ENCODE measurements at regions not wholly inside any gene's neighbourhood (a gene's known extent, or its start where the extent isn't known, plus 50 kb on each side); places are given as distances from the start of the nearest gene placed in this dataset.
A peak's percentile ranks its signal among the peaks of the same experiment; 100 is the strongest.
"Not testable (repeated sequence)": the region's sequence is repeated elsewhere in the genome, so short reads cannot be mapped to it uniquely, and the experiment has no call there.

DNA sequence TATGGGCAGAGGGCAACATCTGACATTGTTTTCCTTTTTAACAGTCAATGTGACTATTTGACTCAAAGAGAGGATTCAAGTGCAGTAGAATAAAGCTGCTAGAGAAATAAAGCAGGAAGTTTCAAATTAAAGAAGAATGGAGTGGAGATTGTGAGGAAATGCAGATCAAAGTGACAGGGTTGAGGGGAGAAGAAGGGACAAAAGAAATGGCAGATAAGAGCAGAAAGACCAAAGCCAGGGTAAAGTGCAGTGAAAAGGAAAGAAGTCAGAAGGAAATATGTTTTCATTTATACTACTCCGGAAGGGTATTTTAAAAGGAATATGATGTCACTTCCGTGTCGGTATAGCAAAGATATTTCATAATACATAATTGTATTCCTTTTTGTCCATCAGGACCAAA, 297.5 kb upstream of the CRIM1 start:
- no peak for DNase-seq (ENCODE audit: low spot score)

DNA sequence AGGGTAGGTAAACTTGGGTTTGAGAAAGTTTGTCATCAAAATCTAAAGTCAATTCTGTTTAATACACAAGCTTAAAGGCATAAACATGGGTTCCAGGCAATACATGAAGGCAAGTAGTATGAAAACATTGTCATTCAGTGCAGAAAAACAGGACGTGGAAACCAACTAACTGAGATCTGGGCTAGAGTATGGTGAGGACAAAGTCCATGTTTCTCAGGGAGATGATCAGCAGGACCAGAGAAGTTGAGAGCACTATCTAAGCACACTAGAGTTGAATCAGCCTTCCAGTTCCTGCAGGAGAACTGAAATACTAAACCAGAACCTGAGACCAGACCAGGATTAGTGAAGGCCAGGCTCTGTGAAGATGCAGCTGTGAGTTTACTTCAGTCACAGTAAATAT, 302.8 kb upstream of the CRIM1 start:
- DNase-seq (ENCODE audit: low spot score), result no peak

DNA sequence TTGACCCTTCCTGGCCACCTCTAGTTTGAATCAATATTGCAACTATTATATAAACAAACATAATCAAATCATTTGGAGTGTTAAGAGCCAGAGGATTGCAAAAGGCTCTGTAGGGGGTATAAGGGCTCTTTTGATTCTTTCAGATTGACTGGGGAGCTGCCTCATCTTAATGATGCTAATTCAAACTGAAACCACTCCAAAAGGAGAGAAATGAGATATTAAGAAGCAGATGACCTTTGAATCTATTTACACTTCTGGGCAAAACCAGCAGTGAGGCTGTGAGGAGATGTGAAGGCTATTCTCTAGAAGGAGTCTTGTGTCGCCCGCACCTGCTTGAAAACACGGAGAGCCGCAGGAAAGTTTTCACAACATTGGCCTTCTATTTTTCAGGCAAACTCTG, 311.2 kb upstream of the CRIM1 start:
- DNase-seq (ENCODE audit: low spot score), result no peak

DNA sequence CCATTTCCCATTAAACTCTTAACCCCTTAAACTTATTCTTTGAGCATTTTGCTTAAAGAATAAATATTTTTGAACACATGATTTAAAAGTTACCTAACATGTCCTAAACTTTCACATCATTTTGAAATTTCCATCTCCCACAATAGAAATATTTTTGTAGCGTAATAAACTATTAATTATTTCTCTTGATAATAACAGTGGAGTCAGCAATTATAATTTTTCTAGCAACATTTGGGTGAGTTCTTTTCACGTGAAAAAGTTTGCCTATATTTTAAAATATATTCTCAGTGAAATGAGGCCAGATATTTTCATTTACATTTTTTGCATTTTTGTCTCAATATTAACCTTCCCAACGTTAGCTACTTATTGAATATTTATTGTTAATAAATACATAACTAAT, 320.4 kb upstream of the CRIM1 start:
- no peak for DNase-seq (ENCODE audit: low spot score)

DNA sequence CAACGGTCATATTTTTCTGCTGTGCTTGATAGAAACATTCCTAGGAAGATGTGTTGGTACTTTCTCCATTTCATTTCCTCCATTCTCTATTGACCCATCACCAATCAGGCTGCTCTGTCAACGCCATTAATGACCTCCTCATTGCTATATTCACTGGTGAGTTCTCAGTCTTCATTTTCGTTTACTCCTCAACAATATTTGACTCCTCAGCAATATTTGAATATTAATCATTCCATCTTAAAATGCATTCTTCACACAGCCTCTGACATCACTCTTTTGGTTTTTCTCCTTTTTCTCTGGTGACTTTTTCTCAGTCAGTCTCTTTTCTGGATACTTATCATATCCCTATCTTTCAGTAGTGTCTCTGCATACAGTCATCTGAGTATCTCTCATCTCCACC, 323.5 kb upstream of the CRIM1 start:
- no peak for DNase-seq (ENCODE audit: low spot score)

DNA sequence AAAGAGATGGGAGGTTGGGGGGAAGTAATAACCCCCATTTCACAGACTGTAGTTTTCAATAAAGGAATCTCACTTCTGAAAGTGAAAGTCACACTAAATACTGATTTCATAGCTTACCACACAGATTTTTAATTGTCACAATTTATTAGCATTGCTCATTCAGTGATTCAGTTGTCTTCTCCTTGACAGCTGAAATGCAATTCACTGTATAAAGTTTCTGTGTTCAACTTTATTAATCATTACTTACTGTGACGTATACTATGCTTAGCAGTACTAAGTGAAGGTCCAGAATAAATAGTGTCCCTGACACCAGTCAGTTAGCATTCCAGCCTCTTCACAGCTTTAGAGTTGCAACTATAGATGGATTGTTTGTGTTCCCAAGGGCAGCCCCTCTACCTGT, 324.1 kb upstream of the CRIM1 start:
- no peak for DNase-seq (ENCODE audit: low spot score)

DNA sequence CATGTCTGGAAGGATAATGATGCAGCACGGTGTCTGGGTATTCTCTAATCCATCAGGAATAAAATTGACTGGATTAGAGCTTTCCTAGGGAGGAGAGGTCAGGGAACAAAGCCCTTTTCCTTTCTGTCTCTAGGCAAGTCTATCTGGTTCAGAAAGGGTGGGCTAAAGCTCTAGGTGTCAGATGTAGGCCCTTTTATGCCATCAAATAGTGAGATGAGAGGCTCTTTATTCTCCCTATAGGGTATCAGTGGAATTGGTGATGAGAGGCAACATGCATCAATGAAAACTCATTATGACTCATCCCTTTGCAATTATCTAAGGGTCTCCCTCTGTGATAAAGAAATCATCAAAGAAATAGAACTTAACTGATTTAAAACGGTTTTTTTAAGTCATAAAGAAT, 328.0 kb upstream of the CRIM1 start:
- DNase-seq (ENCODE audit: low spot score), result no peak

DNA sequence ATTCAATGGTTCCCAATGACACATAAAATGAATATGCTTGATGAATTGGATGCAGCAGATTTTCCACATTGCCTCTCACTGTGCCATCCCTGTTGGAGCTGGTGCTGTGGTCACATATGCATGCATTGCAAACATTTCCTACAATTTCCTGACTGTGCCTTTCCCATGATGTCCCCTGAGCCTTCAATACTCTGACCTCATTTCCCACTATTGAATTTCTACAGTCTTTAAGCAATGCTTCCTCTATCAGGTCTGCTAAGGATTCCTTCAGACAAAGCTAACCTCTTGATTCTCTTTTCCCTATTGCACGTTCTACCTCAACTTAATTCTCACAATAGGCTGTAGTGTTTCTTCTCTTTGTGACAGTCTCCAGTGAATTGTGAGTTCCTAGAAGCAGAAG, 342.5 kb upstream of the CRIM1 start:
- no peak for DNase-seq (ENCODE audit: low spot score)

DNA sequence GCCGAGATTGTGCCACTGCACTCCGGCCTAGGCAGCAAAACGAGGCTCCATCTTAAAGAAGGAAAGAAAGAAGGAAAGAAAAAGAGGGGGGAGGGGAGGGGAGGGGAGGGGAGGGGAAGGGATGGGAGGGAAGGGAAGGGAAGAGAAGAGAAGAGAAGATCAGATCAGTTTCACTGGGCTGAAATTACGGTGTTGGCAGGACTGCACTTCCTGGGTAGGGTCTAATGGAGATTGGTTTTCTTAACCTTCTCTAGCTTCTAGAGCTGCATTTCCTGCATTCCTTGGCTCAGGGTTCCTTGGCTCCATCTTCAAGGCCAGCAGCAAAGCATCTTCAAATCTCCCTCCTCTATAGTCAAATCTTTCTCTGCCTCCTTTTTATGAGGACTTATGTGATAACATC, 349.1 kb upstream of the CRIM1 start:
- no peak for DNase-seq (ENCODE audit: low spot score)

DNA sequence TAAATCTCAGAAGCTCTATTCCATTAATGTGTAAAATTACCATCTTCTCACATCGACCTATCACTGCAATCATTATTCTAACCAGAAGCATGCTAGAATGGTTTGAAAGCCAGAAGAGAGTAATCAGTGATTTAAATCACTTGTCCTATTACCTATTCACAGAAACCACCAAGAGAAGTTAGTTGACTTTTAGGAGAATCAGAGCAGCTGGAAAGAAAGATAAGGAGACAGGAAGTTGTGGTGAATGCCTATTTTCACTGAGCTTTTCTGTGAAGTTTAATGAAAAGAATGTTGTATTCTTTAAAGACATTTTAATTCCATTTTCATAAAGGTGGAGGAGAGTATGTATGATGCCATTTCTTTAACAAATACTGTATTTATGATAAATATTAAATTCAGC, 352.6 kb upstream of the CRIM1 start:
- DNase-seq (ENCODE audit: low spot score), result no peak

DNA sequence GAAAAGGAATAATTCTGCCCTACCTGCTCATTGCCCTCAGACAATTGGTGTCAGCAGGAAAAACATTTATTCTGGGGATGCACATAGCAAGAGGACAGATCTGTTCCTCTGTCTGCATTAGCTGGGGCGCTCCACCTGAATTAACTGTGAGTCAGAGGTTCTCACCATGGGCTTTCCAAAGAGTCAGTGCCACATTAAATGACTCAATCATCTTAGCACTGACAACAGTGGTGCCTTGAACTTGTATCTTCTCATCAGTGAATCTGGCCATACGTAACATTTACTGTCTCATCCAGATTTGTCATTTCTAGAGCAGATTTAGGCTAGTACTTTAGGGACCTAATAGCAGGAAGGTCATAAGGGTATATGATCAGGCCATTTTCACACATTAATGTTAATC, 358.1 kb upstream of the CRIM1 start:
- no peak for DNase-seq (ENCODE audit: low spot score)

DNA sequence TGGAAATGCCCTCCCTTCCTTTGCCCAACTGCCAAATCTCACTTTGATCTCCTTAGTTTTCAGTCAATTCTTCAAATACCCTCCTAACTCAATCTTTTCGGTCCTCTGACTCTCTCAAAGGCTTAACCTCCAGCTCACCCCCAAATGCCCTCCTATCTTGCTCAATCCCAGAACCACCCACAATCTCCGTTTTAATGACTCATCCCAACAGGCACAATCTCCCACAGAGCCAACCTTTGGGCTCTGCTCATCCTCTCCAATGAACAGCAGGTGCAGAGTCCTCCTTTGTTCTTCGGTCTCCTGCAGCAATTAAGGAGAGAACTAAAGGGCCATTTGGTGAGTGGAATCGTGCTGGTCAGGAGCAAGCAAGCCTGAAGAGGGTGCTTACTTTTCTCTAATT, 366.1 kb upstream of the CRIM1 start:
- no peak for DNase-seq (ENCODE audit: low spot score)

DNA sequence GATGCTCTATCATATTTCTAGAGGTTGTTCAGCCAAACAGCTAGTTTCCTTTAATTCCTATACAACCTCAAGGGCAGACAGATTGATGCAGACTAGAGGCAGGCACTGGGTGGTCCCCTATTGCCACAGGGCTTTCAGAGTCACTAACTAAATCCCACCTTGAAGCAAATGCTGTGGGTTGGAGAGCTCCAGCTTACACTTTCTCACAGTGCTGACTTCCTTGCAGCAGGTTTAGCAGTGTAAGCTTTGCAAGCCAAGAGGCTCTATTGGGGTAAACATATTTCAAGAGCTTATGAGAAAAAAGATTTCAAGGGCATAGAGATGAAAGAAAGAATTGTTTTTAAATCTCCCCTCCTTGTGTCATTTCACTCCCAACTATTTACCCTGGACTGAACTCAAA, 366.5 kb upstream of the CRIM1 start:
- DNase-seq (ENCODE audit: low spot score), result no peak

DNA sequence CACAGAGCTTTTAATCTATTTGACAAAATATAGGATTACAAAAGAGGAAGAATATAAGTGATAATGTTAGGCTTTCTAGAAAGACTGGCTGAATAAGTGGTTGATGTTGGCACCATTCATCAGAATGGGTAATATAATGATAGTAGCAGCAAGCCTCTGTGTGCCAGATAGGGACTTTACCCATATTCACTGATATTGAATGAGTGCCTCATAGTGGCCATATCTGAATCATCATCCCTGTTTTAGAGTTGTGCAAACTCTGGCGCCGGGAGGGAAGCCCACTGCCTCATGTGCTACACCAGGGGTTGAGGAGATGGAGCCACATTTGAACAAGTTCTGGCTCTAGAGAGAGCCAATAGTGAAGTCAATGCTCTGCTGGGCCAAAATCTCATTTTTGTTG, 368.7 kb upstream of the CRIM1 start:
- DNase-seq (ENCODE audit: low spot score), result no peak

DNA sequence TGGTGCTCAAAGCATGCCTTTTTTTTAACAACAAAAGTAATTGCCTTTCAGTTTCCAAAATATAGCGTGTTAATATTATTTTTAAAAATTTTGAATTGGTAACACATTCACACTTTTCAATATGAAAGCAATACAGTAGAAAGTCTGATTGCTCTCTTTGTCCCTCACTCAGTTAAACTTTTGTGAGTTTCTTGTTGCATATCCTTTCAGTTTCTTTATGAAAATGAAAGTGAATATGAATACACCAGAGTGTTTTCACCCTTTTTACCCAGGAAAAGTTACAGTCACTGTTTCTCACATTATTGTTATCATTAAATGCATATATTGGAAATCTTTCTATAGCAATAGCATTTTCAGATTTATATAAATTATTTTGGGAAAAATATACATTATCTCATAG, 377.4 kb upstream of the CRIM1 start:
- DNase-seq (ENCODE audit: low spot score), result no peak

DNA sequence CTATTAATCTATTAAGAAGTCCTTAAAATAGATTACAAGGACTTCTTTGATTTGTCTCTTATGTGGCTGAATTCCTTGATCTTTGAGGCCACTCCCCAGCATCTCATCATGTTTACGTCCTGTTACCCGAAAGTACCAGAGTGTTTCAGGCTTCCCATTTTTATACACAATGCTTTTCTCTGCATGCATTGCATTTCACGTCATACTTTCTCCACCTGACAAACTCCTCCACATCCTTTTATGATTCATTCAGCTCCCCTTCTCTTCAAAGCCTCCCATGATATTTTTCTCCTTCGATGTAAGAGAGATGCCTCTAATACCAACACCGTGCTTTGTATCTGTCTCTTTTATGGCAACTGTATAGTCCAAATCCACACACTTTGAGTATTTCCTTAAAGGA, 379.0 kb upstream of the CRIM1 start:
- DNase-seq (ENCODE audit: low spot score), result no peak

DNA sequence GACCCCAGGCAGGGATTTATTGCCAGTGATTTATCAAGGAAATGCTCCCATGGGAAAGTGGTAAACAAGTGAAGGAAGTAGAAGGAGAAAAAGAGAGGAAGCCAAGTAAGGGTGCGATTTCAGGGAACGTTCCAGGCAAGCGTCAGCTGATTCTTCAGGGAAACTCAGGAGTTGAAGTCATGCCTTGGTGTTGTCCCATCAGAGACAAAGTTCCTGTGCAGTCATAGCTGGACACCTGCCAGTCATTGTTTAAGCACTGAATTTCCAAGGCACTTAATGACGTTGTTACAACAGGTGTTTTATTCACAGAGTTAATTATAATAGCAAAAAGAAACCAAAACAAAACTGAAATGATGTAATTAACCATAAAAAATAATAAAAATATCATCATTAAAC, 381.8 kb upstream of the CRIM1 start:
- no peak for DNase-seq (ENCODE audit: low spot score)

DNA sequence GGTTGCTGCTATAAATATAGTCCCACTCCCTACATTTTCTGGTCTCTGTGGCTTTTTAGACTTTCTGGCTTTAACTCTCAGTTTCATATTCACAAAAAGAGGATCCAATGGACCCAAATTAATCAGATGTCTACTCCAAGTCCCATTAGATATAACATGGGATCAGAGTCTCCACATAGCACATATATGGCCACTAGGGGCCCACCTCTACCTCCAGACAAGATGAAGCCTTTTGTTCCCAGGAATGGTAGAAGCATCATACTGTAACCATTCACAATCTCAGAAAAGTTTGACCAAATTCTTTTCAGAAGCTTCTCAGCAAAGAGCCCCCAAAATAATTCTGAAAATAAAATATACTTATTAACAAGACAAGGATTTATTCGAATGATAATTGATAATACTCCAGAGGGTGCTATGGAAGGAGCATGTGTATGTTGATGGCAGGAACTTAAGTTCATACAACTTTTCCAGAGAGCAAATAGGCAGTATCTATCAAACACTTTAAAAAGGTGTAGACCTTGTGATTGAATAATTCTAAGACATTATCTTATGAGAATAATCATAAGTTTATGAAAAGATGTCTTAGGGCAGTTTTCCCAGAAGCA, 382.3 kb upstream of the CRIM1 start:
- DNase-seq (ENCODE audit: low spot score), result peak; percentile 10

DNA sequence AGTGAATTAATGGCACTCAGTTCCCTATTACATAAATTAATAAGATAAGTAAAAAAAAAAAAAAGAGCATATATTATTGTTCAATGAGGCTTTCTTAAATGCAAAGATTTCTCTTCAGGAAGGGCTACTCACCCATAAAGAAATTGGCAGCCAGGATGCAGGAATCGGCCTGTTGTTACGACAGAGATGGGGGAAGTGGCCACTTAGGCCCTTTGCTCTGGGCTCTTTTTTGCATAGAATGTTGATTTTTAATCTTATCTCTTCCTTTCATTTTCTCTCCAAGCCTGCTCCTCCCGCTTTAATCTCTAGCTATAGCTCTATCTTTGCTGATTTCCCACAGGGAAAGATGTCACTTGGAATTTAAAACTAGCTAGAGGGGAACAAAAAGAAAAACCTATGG, 391.8 kb upstream of the CRIM1 start:
- DNase-seq (ENCODE audit: low spot score), result no peak

DNA sequence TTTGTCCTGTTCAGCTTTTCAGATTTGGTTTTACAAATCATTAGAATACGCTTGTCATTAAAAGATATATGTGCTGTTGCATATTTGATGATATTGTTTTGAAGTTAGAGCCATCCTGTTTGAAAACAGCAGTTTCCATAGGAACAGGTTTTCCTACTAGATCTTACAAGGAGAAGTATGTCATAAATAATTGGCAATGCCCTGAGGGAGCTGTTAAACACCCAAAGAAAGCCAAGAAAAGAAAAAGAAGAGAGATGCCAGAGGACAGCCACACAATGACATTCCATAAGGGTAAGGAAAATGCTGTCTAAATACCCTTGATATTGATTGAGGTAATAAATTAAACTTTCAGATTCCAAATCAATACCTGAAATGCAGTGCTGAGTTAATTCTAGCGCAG, 392.2 kb upstream of the CRIM1 start:
- no peak for DNase-seq (ENCODE audit: low spot score)

DNA sequence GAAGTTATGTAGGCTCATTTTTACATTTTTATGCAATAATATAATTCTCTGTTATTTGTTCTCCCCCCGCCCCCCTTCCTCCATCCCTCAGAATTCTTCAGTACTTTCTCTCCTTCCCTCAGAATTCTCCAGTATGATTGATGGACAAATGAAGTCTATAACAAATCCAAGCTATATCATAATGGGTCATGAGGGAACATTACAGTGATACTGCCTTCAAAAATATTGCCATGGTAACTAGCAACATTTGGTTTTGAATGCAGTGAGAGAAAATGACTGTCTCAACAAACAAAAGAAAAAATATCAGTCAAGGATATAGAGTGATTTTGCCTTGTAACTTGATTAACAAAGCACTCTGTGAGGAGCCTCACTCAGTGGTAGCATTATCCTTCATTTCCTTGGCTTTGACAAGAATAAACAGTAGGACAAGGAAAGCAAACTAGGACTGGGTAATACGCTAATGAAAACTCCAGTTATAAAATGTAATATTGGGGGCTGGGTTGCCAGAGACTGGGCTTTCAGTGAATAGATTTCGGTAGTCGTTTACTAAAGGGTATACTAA, 392.9 kb upstream of the CRIM1 start:
- no peak for DNase-seq (ENCODE audit: low spot score)

DNA sequence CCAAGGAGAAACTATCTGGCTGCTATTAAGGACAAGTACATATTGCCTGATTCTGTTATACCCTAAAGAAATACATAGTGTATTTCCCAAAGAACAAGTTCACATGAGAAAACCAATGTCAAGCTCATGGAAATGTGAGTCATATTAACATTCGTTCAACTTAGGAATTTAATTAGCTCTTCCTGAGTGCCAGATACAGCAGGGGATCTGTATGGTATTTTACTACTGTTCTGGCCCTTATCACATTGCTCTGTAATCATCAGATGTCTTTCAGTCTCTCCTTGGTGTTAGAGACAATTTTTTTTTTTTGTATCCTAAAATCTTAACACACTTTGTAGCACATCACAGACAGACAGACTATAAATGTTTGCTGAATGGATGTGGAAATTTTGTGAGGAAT, 395.0 kb upstream of the CRIM1 start:
- no peak for DNase-seq (ENCODE audit: low spot score)

DNA sequence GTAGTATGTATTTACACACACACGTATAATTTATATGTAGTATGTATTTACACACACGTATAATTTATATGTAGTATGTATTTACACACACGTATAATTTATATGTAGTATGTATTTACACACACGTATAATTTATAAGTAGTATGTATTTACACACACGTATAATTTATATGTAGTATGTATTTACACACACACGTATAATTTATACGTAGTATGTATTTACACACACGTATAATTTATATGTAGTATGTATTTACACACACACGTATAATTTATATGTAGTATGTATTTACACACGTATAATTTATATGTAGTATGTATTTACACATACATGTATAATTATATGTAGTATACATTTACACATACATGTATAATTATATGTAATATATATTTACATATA, 398.5 kb upstream of the CRIM1 start:
- DNase-seq (ENCODE audit: low spot score), result not testable (repeated sequence)

DNA sequence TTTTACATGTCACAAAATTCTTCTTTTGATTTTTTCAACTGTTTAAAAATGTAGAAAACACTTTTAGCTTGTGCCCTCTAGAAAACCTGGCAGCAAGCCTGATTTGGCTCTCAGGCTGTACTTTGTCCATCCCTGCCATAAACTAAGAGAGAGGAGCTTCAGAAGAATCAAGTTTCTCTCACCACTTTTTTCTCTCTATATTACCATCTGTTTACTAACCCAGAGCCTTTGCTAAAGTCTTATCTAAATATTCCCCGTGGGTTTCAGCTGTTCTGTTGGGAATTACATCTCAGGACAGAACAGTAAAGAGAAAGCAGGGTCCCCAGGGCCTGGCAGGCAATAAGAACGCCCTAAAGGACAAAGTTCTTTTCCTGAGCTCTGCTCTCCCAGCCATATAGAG, 409.1 kb upstream of the CRIM1 start:
- DNase-seq (ENCODE audit: low spot score), result no peak

DNA sequence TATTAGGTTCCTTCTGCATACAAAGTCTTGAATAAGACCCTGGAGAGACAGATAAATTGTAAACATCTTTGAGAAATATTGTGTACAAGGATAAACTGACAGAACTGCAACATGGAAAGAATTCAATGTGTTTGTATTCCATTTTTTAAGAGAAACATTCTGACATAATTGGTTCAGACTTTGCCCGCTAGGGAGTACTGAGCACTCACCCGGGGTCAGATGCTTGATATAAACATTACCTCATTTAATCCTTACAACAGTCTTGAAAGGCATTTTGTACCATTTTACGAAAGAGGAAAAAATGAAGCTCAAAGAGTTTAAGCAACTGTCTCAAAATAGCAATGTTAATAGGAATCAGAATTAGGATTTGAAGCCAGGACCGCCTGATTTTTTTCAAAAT, 416.7 kb upstream of the CRIM1 start:
- no peak for DNase-seq (ENCODE audit: low spot score)
